ENCODE measurements at regions not wholly inside any gene's neighbourhood (a gene's known extent, or its start where the extent isn't known, plus 50 kb on each side); places are given as distances from the start of the nearest gene placed in this dataset.
"Not testable (repeated sequence)": the region's sequence is repeated elsewhere in the genome, so short reads cannot be mapped to it uniquely, and the experiment has no call there.

DNA sequence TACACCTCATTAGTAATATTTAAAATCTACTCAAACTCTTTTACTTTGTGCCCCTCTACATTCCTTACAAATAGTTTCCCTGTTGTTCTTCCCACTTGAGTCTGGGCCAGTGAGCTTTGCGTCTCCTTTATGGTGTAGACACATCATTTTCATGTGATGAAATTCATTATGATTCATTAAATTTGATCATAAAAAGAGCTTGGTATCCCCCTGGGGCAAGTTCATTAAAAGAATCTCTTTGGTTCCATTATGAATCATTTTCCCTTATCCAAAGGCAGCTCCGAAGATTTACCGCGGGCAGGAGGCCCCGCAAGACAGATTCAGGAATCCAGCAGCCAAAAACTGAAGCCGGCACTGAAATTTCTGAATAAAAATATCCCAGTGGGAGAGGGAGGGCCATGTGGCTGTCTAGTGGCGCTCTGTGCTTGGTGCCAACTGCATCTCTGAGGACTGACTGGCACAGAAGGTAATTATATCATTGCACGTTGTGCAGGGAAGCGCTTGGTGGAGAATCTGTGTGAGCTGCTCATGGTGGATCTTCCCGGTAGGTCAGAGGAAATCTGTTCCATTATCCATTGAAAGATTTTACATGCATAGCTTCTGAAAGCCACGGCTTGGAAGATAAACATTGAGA, 151.4 kb upstream of the PITRM1 start:
- WGBS, 4 donors, result 39 to 55% (median 48%) methylated on average over 11 of the region's 11 CpGs

DNA sequence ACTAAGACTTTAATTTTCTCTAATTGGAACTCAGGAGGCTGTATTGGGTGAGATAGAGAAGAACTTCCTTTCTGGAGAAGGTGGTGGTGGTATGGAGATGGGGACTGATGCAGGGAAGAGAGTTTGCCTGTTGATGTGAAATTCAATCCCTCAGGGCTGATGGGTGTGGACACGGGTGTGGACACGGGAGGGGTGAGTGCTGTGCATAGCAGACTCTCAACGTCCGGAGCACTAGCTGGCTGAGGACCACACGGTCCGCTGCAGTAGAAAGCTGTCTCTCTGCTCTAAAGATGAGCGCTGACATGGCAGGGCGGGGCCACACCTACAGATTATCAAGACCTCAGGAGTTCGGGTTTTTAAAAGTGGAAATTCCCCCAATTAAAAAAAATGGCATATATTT, 148.5 kb upstream of the PITRM1 start:
- peaks cover 0 to 3% (median 0%) of the 10 kb centered on the region in 9 donors for H3K27me3 ChIP-seq
- no peak for TF ChIP-seq POLR2A (IDR thresholded peaks at IDR 0.05)
- TF ChIP-seq, protein P1, sequence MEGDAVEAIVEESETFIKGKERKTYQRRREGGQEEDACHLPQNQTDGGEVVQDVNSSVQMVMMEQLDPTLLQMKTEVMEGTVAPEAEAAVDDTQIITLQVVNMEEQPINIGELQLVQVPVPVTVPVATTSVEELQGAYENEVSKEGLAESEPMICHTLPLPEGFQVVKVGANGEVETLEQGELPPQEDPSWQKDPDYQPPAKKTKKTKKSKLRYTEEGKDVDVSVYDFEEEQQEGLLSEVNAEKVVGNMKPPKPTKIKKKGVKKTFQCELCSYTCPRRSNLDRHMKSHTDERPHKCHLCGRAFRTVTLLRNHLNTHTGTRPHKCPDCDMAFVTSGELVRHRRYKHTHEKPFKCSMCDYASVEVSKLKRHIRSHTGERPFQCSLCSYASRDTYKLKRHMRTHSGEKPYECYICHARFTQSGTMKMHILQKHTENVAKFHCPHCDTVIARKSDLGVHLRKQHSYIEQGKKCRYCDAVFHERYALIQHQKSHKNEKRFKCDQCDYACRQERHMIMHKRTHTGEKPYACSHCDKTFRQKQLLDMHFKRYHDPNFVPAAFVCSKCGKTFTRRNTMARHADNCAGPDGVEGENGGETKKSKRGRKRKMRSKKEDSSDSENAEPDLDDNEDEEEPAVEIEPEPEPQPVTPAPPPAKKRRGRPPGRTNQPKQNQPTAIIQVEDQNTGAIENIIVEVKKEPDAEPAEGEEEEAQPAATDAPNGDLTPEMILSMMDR (IDR thresholded peaks at IDR 0.05), result no peak
- WGBS, 4 donors, result 91 to 93% (median 93%) methylated on average over 9 of the region's 9 CpGs
- peaks cover 0 to 8% (median 0%) of the 10 kb centered on the region in 12 donors for H3K4me1 ChIP-seq
- no peaks in the 10 kb centered on the region for H3K9me3 ChIP-seq
- ATAC-seq (no peak), DNase-seq (no peak)
- H3K27ac ChIP-seq, result no peak overlapping the region
- no peaks in the 10 kb centered on the region for H3K36me3 ChIP-seq
- no peak overlapping the region for H3K4me3 ChIP-seq
- intact Hi-C loops (cut with DNase I), result no loop called here

More for the DNA sequence above, 151.4 kb upstream of the PITRM1 start:
- Histone ChIP-seq H3K4me3 (no peak overlapping the region), H3K27me3 (no peaks in the 10 kb centered on the region), H3K4me1 (peaks cover 0 to 8% (median 0%) of the 10 kb centered on the region in 12 donors), H3K36me3 (no peaks in the 10 kb centered on the region), H3K27ac (no peak overlapping the region), H3K9me3 (no peaks in the 10 kb centered on the region)
- ATAC-seq, result peak; percentile 74 to 87 (median 81)
- TF ChIP-seq POLR2A (IDR thresholded peaks at IDR 0.05), result no peak
- TF ChIP-seq, protein P1 (IDR thresholded peaks at IDR 0.05), result no peak
- DNase-seq, result peak in 1 of 5 donors; percentile 52
- intact Hi-C loops (cut with DNase I), result no loop called here

DNA sequence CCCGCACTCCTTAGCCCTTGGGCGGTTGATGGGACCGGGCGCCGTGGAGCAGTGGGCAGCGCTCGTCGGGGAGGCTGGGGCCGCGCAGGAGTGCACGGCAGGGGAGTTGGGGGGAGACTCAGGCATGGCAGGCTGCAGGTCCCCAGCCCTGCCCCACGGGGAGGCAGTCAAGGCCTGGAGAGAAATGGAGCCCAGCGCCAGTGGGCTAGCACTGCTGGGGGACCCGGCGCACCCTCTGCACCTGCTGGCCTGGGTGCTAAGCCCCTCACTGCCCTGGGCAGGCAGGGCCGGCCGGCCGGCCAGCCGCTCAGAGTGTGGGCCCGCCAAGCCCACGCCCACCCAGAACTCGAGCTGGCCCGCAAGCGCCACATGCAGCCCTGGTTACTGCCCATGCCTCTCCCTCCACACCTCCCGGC, 147.2 kb upstream of the PITRM1 start:
- no peaks in the 10 kb centered on the region for H3K36me3 ChIP-seq
- no peak overlapping the region for H3K4me3 ChIP-seq
- DNase-seq (no peak), ATAC-seq (no peak)
- intact Hi-C loops (cut with DNase I), result no loop called here
- no peaks in the 10 kb centered on the region for H3K9me3 ChIP-seq
- TF ChIP-seq POLR2A (IDR thresholded peaks at IDR 0.05), result no peak
- TF ChIP-seq, protein P1 (IDR thresholded peaks at IDR 0.05), result no peak
- 91 to 96% (median 93%) methylated on average over 12 to 25 of the region's 25 CpGs for WGBS, 4 donors
- H3K4me1 ChIP-seq, result peaks cover 0 to 8% (median 0%) of the 10 kb centered on the region in 12 donors
- H3K27me3 ChIP-seq, result peaks cover 0 to 6% (median 0%) of the 10 kb centered on the region in 9 donors
- no peak overlapping the region for H3K27ac ChIP-seq

DNA sequence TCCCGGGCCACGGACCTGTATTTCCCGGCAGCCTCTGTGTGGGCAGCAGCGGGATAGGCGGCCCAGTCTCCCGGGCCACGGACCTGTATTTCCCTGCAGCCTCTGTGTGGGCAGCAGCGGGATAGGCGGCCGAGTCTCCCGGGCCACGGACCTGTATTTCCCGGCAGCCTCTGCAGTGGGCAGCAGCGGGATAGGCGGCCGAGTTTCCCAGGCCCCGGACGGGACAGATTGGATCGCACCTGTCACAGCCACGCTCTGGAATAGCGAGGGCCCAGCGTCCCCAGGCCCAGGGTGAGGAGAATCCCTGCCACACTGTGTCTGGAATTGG, 145.9 kb upstream of the PITRM1 start:
- H3K27me3 ChIP-seq; DNase-seq; H3K9me3 ChIP-seq; H3K4me3 ChIP-seq; H3K36me3 ChIP-seq; ATAC-seq; H3K27ac ChIP-seq; intact Hi-C loops (cut with DNase I); H3K4me1 ChIP-seq: not testable (repeated sequence)
- 96 to 98% (median 96%) methylated on average over 18 to 22 of the region's 22 CpGs for WGBS, 4 donors

DNA sequence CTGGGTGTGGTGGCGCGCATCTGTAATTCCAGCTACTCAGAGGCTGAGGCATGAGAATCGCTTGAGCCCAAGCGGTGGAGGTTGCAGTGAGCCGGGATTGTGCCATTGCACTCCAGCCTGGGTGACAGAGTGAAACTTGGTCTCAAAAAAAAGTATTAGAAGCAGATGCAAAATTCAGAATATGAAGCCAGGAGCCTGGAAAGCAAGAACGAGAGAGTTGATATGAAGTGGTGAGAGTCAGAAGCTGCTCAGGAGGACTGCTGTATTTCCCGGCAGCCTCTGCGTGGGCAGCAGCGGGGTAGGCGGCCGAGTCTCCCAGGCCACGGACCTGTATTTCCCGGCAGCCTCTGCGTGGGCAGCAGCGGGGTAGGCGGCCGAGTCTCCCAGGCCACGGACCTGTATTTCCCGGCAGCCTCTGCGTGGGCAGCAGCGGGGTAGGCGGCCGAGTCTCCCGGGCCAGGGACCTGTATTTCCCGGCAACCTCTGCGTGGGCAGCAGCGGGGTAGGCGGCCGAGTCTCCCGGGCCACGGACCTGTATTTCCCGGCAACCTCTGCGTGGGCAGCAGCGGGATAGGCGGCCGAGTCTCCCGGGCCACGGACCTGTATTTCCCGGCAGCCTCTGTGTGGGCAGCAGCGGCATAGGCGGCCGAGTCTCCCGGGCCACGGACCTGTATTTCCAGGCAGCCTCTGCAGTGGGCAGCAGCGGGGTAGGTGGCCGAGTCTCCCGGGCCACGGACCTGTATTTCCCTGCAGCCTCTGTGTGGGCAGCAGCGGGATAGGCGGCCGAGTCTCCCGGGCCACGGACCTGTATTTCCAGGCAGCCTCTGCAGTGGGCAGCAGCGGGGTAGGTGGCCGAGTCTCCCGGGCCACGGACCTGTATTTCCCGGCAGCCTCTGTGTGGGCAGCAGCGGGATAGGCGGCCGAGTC, 145.2 kb upstream of the PITRM1 start:
- H3K36me3 ChIP-seq; intact Hi-C loops (cut with DNase I); H3K4me1 ChIP-seq; DNase-seq; ATAC-seq; H3K9me3 ChIP-seq; H3K4me3 ChIP-seq; H3K27me3 ChIP-seq; H3K27ac ChIP-seq: not testable (repeated sequence)
- 94 to 97% (median 94%) methylated on average over 37 to 52 of the region's 61 CpGs for WGBS, 4 donors

DNA sequence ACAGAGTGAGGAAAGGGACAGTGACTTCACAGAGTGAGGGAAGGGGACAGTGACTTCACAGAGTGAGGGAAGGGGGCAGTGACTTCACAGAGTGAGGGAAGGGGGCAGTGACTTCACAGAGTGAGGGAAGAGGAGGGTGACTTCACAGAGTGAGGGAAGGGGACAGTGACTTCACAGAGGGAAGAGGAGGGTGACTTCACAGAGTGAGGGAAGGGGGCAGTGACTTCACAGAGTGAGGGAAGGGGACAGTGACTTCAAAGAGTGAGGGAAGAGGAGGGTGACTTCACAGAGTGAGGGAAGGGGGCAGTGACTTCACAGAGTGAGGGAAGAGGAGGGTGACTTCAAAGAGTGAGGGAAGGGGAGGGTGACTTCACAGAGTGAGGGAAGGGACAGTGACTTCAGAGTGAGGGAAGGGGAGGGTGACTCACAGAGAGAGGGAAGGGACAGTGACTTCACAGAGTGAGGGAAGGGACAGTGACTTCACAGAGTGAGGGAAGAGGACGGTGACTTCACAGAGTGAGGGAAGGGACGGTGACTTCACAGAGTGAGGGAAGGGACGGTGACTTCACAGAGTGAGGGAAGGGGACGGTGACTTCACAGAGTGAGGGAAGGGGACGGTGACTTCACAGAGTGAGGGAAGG, 142.0 kb upstream of the PITRM1 start:
- intact Hi-C loops (cut with DNase I), result not testable (repeated sequence)

DNA sequence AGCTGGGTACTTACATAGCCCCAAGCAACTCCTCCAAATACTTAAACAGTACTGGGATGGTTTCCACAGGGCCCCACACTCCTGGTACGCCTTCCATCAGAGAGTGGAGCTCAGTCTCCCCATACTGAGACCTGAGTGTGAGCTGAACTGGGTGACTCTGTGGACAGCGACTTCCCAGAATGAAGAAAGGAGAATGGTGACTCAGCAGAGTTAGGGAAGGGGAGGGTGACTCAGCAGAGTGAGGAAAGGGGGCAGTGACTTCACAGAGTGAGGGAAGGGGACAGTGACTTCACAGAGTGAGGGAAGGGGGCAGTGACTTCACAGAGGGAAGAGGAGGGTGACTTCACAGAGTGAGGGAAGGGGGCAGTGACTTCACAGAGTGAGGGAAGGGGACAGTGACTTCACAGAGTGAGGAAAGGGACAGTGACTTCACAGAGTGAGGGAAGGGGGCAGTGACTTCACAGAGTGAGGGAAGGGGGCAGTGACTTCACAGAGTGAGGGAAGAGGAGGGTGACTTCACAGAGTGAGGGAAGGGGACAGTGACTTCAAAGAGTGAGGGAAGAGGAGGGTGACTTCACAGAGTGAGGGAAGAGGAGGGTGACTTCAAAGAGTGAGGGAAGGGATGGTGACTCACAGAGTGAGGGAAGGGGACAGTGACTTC, 141.3 kb upstream of the PITRM1 start:
- H3K27ac ChIP-seq; ATAC-seq; H3K4me3 ChIP-seq; H3K9me3 ChIP-seq; H3K27me3 ChIP-seq; H3K4me1 ChIP-seq; intact Hi-C loops (cut with DNase I); DNase-seq; H3K36me3 ChIP-seq: not testable (repeated sequence)
- WGBS, 4 donors, result 61 to 73% (median 69%) methylated on average over 2 of the region's 2 CpGs

More for the DNA sequence above, 142.0 kb upstream of the PITRM1 start:
- not testable (repeated sequence) for H3K4me3 ChIP-seq, DNase-seq, H3K4me1 ChIP-seq, H3K27ac ChIP-seq, ATAC-seq, H3K36me3 ChIP-seq, H3K27me3 ChIP-seq, H3K9me3 ChIP-seq
- WGBS, 4 donors, result 75 to 90% (median 78%) methylated on average over 5 of the region's 5 CpGs

Data from heart left ventricle (tissue), 16 donors.